ENCODE measurements at regions not wholly inside any gene's neighbourhood (a gene's known extent, or its start where the extent isn't known, plus 50 kb on each side); places are given as distances from the start of the nearest gene placed in this dataset.

- DNase-seq = no peak
- Histone ChIP-seq H3K4me2 (ENCODE audit: low read depth, low read length) (no peak overlapping the region), H4K8ac (ENCODE audit: low read depth in 2 of 2, low read length in 2 of 2) (no peak overlapping the region), H3K4me1 (ENCODE audit: control insufficient read depth, insufficient read depth, low read length) (no peaks in the 10 kb centered on the region), H3K23ac (ENCODE audit: low read depth, low read length) (no peak overlapping the region), H4K20me1 (ENCODE audit: insufficient read depth, low read length) (no peaks in the 10 kb centered on the region), H2BK120ac (ENCODE audit: low read depth, low read length) (no peak overlapping the region), H4K5ac (ENCODE audit: low read depth, low read length) (no peak overlapping the region), H3K9me3 (ENCODE audit: control insufficient read depth, insufficient read depth, low read length) (no peaks in the 10 kb centered on the region), H3K36me3 (ENCODE audit: control insufficient read depth, insufficient read depth, low read length) (no peaks in the 10 kb centered on the region), H3K56ac (ENCODE audit: extremely low read depth, insufficient read depth, low read length) (no peak overlapping the region), H2AK5ac (ENCODE audit: low read depth, low read length) (no peak overlapping the region), H3K14ac (replicated peaks; ENCODE audit: low read depth, low read length) (no peak overlapping the region), H3K27me3 (ENCODE audit: control insufficient read depth, insufficient read depth, low read length) (peaks cover 2% of the 10 kb centered on the region; the same call in 1 of the 2 replicates), H3K4ac (ENCODE audit: low read depth, low read length) (no peak overlapping the region), H2BK5ac (ENCODE audit: low read depth, low read length, poor library complexity, severe bottlenecking) (no peak overlapping the region), H3K18ac (ENCODE audit: low read depth, low read length) (no peak overlapping the region), H3K9me1 (ENCODE audit: insufficient read depth, low read length) (no peaks in the 10 kb centered on the region), H3K9ac (ENCODE audit: low read depth, low read length) (no peak overlapping the region), H3K27ac (ENCODE audit: insufficient read depth, low read length) (no peak overlapping the region), H4K91ac (ENCODE audit: insufficient read depth, low read depth, low read length) (no peak overlapping the region), H2AFZ (replicated peaks; ENCODE audit: low read length, poor library complexity) (peak overlapping the region; percentile 63), H3K4me3 (ENCODE audit: insufficient read depth, low read depth, low read length) (no peak overlapping the region), H3K79me1 (ENCODE audit: low read depth in 1 of 2, low read length in 2 of 2) (no peaks in the 10 kb centered on the region), H2BK20ac (ENCODE audit: low read depth, low read length) (no peak overlapping the region), H2BK15ac (ENCODE audit: low read depth, low read length) (no peak overlapping the region), H2AK9ac (replicated peaks; ENCODE audit: low read depth, low read length, poor library complexity) (no peak overlapping the region)
- ChIA-PET POLR2A (ENCODE audit: unreplicated experiment) (no interaction called here), CTCF (no interaction called here)
- dilution Hi-C loops (cut with HindIII; ENCODE audit: low sequenced_read_pairs, unreplicated experiment) = no loop called here
- intact Hi-C loops (cut with micrococcal nuclease) = no loop called here
- no peak for ATAC-seq (ENCODE audit: low read depth)
- WGBS, 2 experiments (ENCODE audit: extremely low coverage in 2 of 2, insufficient read length in 1 of 2) = 78% methylated on average over 12 of the region's 24 CpGs; no CpG with 5 or more reads in 1 of the 2 experiments
- TF ChIP-seq POLR2A (IDR thresholded peaks at IDR 0.05; ENCODE audit: low read depth, low read length) (no peak), MXI1 (IDR thresholded peaks at IDR 0.05; ENCODE audit: borderline replicate concordance, low read depth, low read length) (no peak), RAD21 (IDR thresholded peaks at IDR 0.05; ENCODE audit: low read length) (no peak), ELK1 (IDR thresholded peaks at IDR 0.05; ENCODE audit: borderline replicate concordance, low read depth, low read length) (no peak), RFX5 (IDR thresholded peaks at IDR 0.05; ENCODE audit: low read depth, low read length) (no peak), BHLHE40 (IDR thresholded peaks at IDR 0.05; ENCODE audit: low read depth, low read length) (no peak), MAFK (IDR thresholded peaks at IDR 0.05; ENCODE audit: low read depth, low read length) (no peak), RCOR1 (IDR thresholded peaks at IDR 0.05; ENCODE audit: insufficient replicate concordance, low read length) (no peak), CHD1 (IDR thresholded peaks at IDR 0.05; ENCODE audit: low read depth, low read length) (no peak), CTCF (conservative IDR thresholded peaks at IDR 0.05; ENCODE audit: low read depth, low read length) (no peak), MAZ (IDR thresholded peaks at IDR 0.05; ENCODE audit: borderline replicate concordance, low read depth, low read length) (no peak), NFE2L2 (IDR thresholded peaks at IDR 0.05; ENCODE audit: low read depth, low read length) (no peak), CEBPB (IDR thresholded peaks at IDR 0.05; ENCODE audit: low read depth, low read length) (no peak), SMC3 (IDR thresholded peaks at IDR 0.05; ENCODE audit: low read depth, low read length) (no peak), FOS (IDR thresholded peaks at IDR 0.05; ENCODE audit: low read depth, low read length) (no peak), USF2 (IDR thresholded peaks at IDR 0.05; ENCODE audit: low read depth, low read length) (no peak)
- BruUV-seq (replicated peaks) = no TSS peak
- in situ Hi-C loops (cut with MboI; ENCODE audit: low sequenced_read_pairs) = no loop called here
Observed at GRCh38 chr9:129287619-129288305, 109.7 kb upstream of the IER5L start.
